B cell (primary cell): ENCODE measurements at regions not wholly inside any gene's neighbourhood (a gene's known extent, or its start where the extent isn't known, plus 50 kb on each side); places are given as distances from the start of the nearest gene placed in this dataset.

Experiments
- ATAC-seq: fragments of 200-7000 bp; cut with Tn5 transposase; one replicate; pipeline ENCODE4 v1.10.0; 2021; ENCODE audit warnings: low read depth, mild to moderate bottlenecking, moderate number of reproducible peaks, moderate library complexity
- CTCF ChIA-PET: fragments of 350-600 bp; sonication (Branson Sonifier 250); formaldehyde crosslinking; loops from one replicate; lab custom pipeline; 2021; ENCODE audit warnings: antibody characterized with exemption, inconsistent platforms; lab: Charles Lee
- POLR2A ChIA-PET: fragments of 350-600 bp; sonication (Branson Sonifier 250); formaldehyde crosslinking; loops from one replicate; lab custom pipeline; 2021; ENCODE audit warnings: antibody characterized with exemption; lab: Charles Lee
- DNase-seq: peaks from one replicate; pipeline ENCODE4 v3.0.0; 2013
- H2AFZ ChIP-seq: 2 replicates; pipeline ENCODE4 v1.6.1; 2012; ENCODE audit warnings: mild to moderate bottlenecking, low read depth, low read length; ENCODE audit not compliant: insufficient read depth, poor library complexity, severe bottlenecking
- H3K27ac ChIP-seq, 2 donors: 1 replicate in 1 of 2; 2 replicates in 1 of 2; pipeline ENCODE4 v1.5.1; 2012 to 2013; ENCODE audit warnings: low read length in 2 of 2, mild to moderate bottlenecking in 2 of 2, moderate library complexity in 1 of 2
- H3K27me3 ChIP-seq, 4 experiments: fragments of 200-600 bp in 1 of 4; sonication (generic) in 1 of 4; replicated peaks in 1 of 4; 1 replicate in 2 of 4; 2 replicates in 2 of 4; pipeline versions ENCODE4 v1.6.1 to v1.7.0; 2013 to 2016; ENCODE audit warnings: low read length in 3 of 4, mild to moderate bottlenecking in 2 of 4, mixed read lengths in 1 of 4, moderate library complexity in 1 of 4; ENCODE audit not compliant: insufficient read depth in 4 of 4, control insufficient read depth in 3 of 4; ENCODE audit errors: control extremely low read depth in 1 of 4
- H3K36me3 ChIP-seq, 2 experiments: replicated peaks in 1 of 2; 1 replicate in 1 of 2; 2 replicates in 1 of 2; pipeline versions ENCODE4 v1.6.1 to v1.7.1; 2013; ENCODE audit warnings: low read length in 1 of 2; ENCODE audit not compliant: insufficient read depth in 2 of 2, control insufficient read depth in 1 of 2; ENCODE audit errors: control extremely low read depth in 1 of 2, extremely low read depth in 1 of 2
- H3K4me1 ChIP-seq, 2 donors: fragments of 200-600 bp in 1 of 2; sonication (generic) in 1 of 2; 1 replicate in 1 of 2; 2 replicates in 1 of 2; pipeline versions ENCODE4 v1.5.1 to v1.6.1; 2013 to 2017; ENCODE audit warnings: low read length in 2 of 2; ENCODE audit not compliant: control insufficient read depth in 2 of 2, insufficient read depth in 2 of 2
- H3K4me2 ChIP-seq: replicated peaks from 2 replicates; pipeline ENCODE3; 2012; ENCODE audit warnings: mild to moderate bottlenecking, low read depth, low read length; ENCODE audit not compliant: poor library complexity, severe bottlenecking
- H3K4me3 ChIP-seq, 5 experiments: fragments of 200-600 bp in 1 of 5; sonication (generic) in 1 of 5; 1 replicate in 3 of 5; 2 replicates in 2 of 5; pipeline versions ENCODE4 v1.5.1 to v1.7.0; 2011 to 2016; ENCODE audit warnings: low read length in 4 of 5, mild to moderate bottlenecking in 4 of 5, low read depth in 2 of 5, control low read depth in 1 of 5, moderate library complexity in 1 of 5; ENCODE audit not compliant: insufficient read depth in 1 of 5; ENCODE audit errors: control extremely low read depth in 1 of 5, extremely low read depth in 1 of 5
- H3K79me2 ChIP-seq: fragments of 200-600 bp; sonication (generic); one replicate; pipeline ENCODE4 v1.6.0; 2016; ENCODE audit warnings: low read length; ENCODE audit not compliant: control insufficient read depth, insufficient read depth
- H3K9ac ChIP-seq: fragments of 200-600 bp; sonication (generic); 2 replicates; pipeline ENCODE4 v1.6.1; 2017; ENCODE audit warnings: mild to moderate bottlenecking, low read length, moderate library complexity
- H3K9me3 ChIP-seq, 3 donors: one replicate each; pipeline versions ENCODE4 v1.6.1 to v1.7.1; 2013; ENCODE audit warnings: low read length in 2 of 3; ENCODE audit not compliant: control insufficient read depth in 2 of 3, insufficient read depth in 1 of 3; ENCODE audit errors: control extremely low read depth in 1 of 3
- H4K20me1 ChIP-seq: 2 replicates; pipeline ENCODE4 v1.6.0; 2012; ENCODE audit warnings: mild to moderate bottlenecking, low read length; ENCODE audit not compliant: insufficient read depth, control insufficient read depth, poor library complexity, severe bottlenecking
- H3K27ac Mint-ChIP-seq: one replicate; pipeline ENCODE4 v1.8.0; 2021; ENCODE audit warnings: mixed read lengths
- H3K27me3 Mint-ChIP-seq: one replicate; pipeline ENCODE4 v1.8.0; 2021; ENCODE audit warnings: mixed read lengths
- H3K4me1 Mint-ChIP-seq: one replicate; pipeline ENCODE4 v1.8.0; 2021; ENCODE audit warnings: mixed read lengths
- H3K4me3 Mint-ChIP-seq: one replicate; pipeline ENCODE4 v1.8.0; 2021; ENCODE audit warnings: mixed read lengths
- H3K9me3 Mint-ChIP-seq: one replicate; pipeline ENCODE4 v1.8.0; 2022; ENCODE audit warnings: mixed read lengths; ENCODE audit not compliant: insufficient read depth
- CTCF ChIP-seq: fragments of 200-600 bp; IDR thresholded peaks from one replicate; pipeline ENCODE4 v1.8.0; 2022; ENCODE audit warnings: antibody characterized with exemption, mild to moderate bottlenecking
- EZH2 ChIP-seq: IDR thresholded peaks from 2 replicates; pipeline ENCODE4 v1.6.1; 2012; ENCODE audit warnings: borderline replicate concordance, low read depth, mild to moderate bottlenecking, moderate library complexity, low read length; ENCODE audit not compliant: insufficient read depth, poor library complexity, severe bottlenecking
- WGBS: methylation state at CpG from one replicate; pipeline ENCODE4 v1.1.5; 2013; ENCODE audit warnings: missing lambda C conversion rate; ENCODE audit not compliant: insufficient coverage; 5-methylcytosine and 5-hydroxymethylcytosine counted together
- intact Hi-C: fragments of 100-400 bp; cut with micrococcal nuclease; formaldehyde crosslinking; loops from one replicate; pipeline ENCODE4 v1.10.0; 2022

DNA sequence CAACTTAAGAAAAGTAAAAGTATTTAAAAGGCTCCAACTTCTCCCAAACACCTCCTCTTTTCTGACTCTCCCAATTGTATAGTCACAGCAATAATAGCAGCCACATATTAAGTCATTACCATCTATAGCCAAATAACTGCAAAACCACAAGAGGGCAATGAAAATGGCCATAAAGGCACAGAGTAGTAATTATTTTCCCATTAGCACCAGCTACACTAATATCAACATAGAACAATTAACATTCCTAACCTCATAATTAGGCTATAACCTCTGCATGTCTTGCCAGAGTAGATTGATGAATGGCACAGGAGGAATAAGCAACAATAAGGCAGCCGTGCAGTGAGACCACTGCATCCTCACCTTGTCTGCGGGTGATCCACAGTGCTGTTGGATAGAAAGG is 226.4 kb upstream of the SERP2 start:
- CTCF ChIA-PET, result no interaction called here
- Histone ChIP-seq H2AFZ (no peak overlapping the region), H3K9me3 (no peaks in the 10 kb centered on the region), H4K20me1 (no peaks in the 10 kb centered on the region), H3K9ac (no peak overlapping the region), H3K79me2 (no peaks in the 10 kb centered on the region), H3K4me3 (no peak overlapping the region), H3K27me3 (no peaks in the 10 kb centered on the region), H3K4me1 (peaks cover 15 to 17% of the 10 kb centered on the region in 2 donors), H3K4me2 (no peak overlapping the region), H3K27ac (no peak overlapping the region), H3K36me3 (no peaks in the 10 kb centered on the region)
- POLR2A ChIA-PET, result no interaction called here
- ATAC-seq (no peak), DNase-seq (no peak)
- WGBS, result 72% methylated on average over 2 of the region's 2 CpGs
- H3K4me3 Mint-ChIP-seq, result no peak overlapping the region
- intact Hi-C loops, result no loop called here
- no peak overlapping the region for H3K27ac Mint-ChIP-seq
- peaks cover 4% of the 10 kb centered on the region for H3K27me3 Mint-ChIP-seq
- H3K9me3 Mint-ChIP-seq, result no peaks in the 10 kb centered on the region
- TF ChIP-seq CTCF, result no peak
- no peak for TF ChIP-seq EZH2
- peaks cover 24% of the 10 kb centered on the region for H3K4me1 Mint-ChIP-seq

DNA sequence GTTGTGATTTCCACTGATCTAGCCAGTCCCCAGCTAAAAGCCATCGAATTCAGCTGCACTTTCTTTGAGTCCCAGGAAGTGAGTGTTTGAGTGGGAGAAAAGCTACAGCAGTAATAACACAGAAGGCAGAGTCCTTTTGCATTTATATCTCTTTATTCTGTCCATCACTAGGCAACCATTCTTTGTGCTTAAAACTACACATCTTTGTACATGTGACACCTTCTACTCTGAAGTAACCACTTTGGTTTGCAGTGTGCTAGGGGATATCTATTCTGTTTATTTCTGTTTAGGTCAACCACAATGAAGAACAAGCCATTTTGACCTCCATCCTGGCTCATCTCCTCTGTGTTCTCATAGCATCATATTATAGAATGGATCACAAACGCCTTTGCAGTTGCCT is 226.0 kb upstream of the SERP2 start:
- no peaks in the 10 kb centered on the region for H3K9me3 ChIP-seq
- DNase-seq (no peak), ATAC-seq (no peak)
- H3K4me1 ChIP-seq, result peaks cover 12 to 13% of the 10 kb centered on the region in 2 donors
- H3K36me3 ChIP-seq, result no peaks in the 10 kb centered on the region
- Mint-ChIP-seq H3K9me3 (no peaks in the 10 kb centered on the region), H3K27me3 (peaks cover 4% of the 10 kb centered on the region), H3K4me1 (peaks cover 20% of the 10 kb centered on the region), H3K4me3 (no peak overlapping the region), H3K27ac (no peak overlapping the region)
- no peak overlapping the region for H2AFZ ChIP-seq
- 67% methylated on average over 1 of the region's 2 CpGs for WGBS
- no peaks in the 10 kb centered on the region for H3K27me3 ChIP-seq
- ChIA-PET CTCF (no interaction called here), POLR2A (no interaction called here)
- H3K4me2 ChIP-seq, result no peak overlapping the region
- H3K4me3 ChIP-seq, result no peak overlapping the region
- H3K79me2 ChIP-seq, result no peaks in the 10 kb centered on the region
- no peak overlapping the region for H3K27ac ChIP-seq
- no peaks in the 10 kb centered on the region for H4K20me1 ChIP-seq
- no peak for TF ChIP-seq EZH2
- no peak for TF ChIP-seq CTCF
- H3K9ac ChIP-seq, result no peak overlapping the region
- intact Hi-C loops, result no loop called here
